HG03175 (cell line): ENCODE measurements at regions not wholly inside any gene's neighbourhood (a gene's known extent, or its start where the extent isn't known, plus 50 kb on each side); places are given as distances from the start of the nearest gene placed in this dataset.

ENCODE experiments used
- ATAC-seq: cut with Tn5 transposase; IDR thresholded peaks from one replicate; pipeline ENCODE4 v1.9.1; 2021; ENCODE audit warnings: mild to moderate bottlenecking, moderate library complexity; ENCODE audit not compliant: unreplicated experiment

GRCh38 chr17:79427621-79428539 is 183.0 kb downstream of the RBFOX3 start:
- no peak for ATAC-seq

- no peak for ATAC-seq
Observed at GRCh38 chr17:79425686-79426085, 185.2 kb downstream of the RBFOX3 start.

- no peak for ATAC-seq
Observed at GRCh38 chr17:79424471-79425185, 186.2 kb downstream of the RBFOX3 start.

GRCh38 chr17:79423811-79424465 is 186.9 kb downstream of the RBFOX3 start:
- ATAC-seq, result no peak

GRCh38 chr17:79422236-79422635 is 188.6 kb downstream of the RBFOX3 start:
- ATAC-seq, result no peak

- ATAC-seq, result no peak
Observed at GRCh38 chr17:79420318-79421243, 190.3 kb downstream of the RBFOX3 start.

- ATAC-seq, result no peak
Observed at GRCh38 chr17:79417476-79417988, 193.3 kb downstream of the RBFOX3 start.

- ATAC-seq, result no peak
Observed at GRCh38 chr17:79415909-79416308, 194.9 kb downstream of the RBFOX3 start.

- ATAC-seq, result no peak
Observed at GRCh38 chr17:79415365-79415764, 195.5 kb downstream of the RBFOX3 start.

GRCh38 chr17:79414793-79415211 is 196.0 kb downstream of the RBFOX3 start:
- ATAC-seq, result no peak

- ATAC-seq, result no peak
Observed at GRCh38 chr17:79414063-79414792, 196.6 kb downstream of the RBFOX3 start.

GRCh38 chr17:79413611-79414010 is 197.2 kb downstream of the RBFOX3 start:
- no peak for ATAC-seq

- ATAC-seq, result no peak
Observed at GRCh38 chr17:79412886-79413390, 197.9 kb downstream of the RBFOX3 start.

- ATAC-seq, result no peak
Observed at GRCh38 chr17:79412110-79412509, 198.7 kb downstream of the RBFOX3 start.

- ATAC-seq, result no peak
Observed at GRCh38 chr17:79411419-79411818, 199.4 kb downstream of the RBFOX3 start.

GRCh38 chr17:79410681-79411080 is 200.2 kb downstream of the RBFOX3 start:
- ATAC-seq, result no peak

GRCh38 chr17:79408251-79408650 is 202.6 kb downstream of the RBFOX3 start:
- no peak for ATAC-seq

- ATAC-seq, result no peak
Observed at GRCh38 chr17:79407385-79407784, 203.5 kb downstream of the RBFOX3 start.

GRCh38 chr17:79406316-79406715 is 204.5 kb downstream of the RBFOX3 start:
- ATAC-seq, result no peak
